Endodermal cell (in vitro differentiated cells): ENCODE measurements at regions not wholly inside any gene's neighbourhood (a gene's known extent, or its start where the extent isn't known, plus 50 kb on each side); places are given as distances from the start of the nearest gene placed in this dataset.

Experiments used
- DNase-seq: peaks from one replicate; pipeline ENCODE4 v3.0.0-alpha.2; 2017
- H3K27ac ChIP-seq: 2 replicates; pipeline ENCODE4 v1.5.1; 2013; ENCODE audit warnings: mild to moderate bottlenecking, low read depth, low read length, moderate library complexity
- H3K27me3 ChIP-seq: 2 replicates; pipeline ENCODE4 v1.6.1; 2013; ENCODE audit warnings: mild to moderate bottlenecking, low read length, moderate library complexity; ENCODE audit not compliant: insufficient read depth, control insufficient read depth, poor library complexity, severe bottlenecking
- H3K36me3 ChIP-seq: 2 replicates; pipeline ENCODE4 v1.7.0; 2013; ENCODE audit warnings: mild to moderate bottlenecking, low read length, moderate library complexity; ENCODE audit not compliant: control insufficient read depth, insufficient read depth
- H3K4me1 ChIP-seq: one replicate; pipeline ENCODE4 v1.7.0; 2013; ENCODE audit warnings: low read length; ENCODE audit not compliant: control insufficient read depth, insufficient read depth
- H3K4me3 ChIP-seq: 2 replicates; pipeline ENCODE4 v1.5.1; 2013; ENCODE audit warnings: mild to moderate bottlenecking, low read length, moderate library complexity
- H3K9ac ChIP-seq: 2 replicates; pipeline ENCODE4 v1.6.1; 2013; ENCODE audit warnings: mild to moderate bottlenecking, low read length, moderate library complexity; ENCODE audit not compliant: poor library complexity, severe bottlenecking; ENCODE audit errors: extremely low read depth
- H3K9me3 ChIP-seq: 2 replicates; pipeline ENCODE4 v1.6.1; 2013; ENCODE audit warnings: mild to moderate bottlenecking, low read length, moderate library complexity; ENCODE audit not compliant: control insufficient read depth
- H3K27ac Mint-ChIP-seq: 2 replicates; pipeline ENCODE4 v1.8.0; 2020; ENCODE audit warnings: mixed read lengths
- H3K27me3 Mint-ChIP-seq: 2 replicates; pipeline ENCODE4 v1.8.0; 2021; ENCODE audit warnings: mild to moderate bottlenecking, mixed read lengths; ENCODE audit not compliant: insufficient read depth
- H3K36me3 Mint-ChIP-seq: 2 replicates; pipeline ENCODE4 v1.8.0; 2020; ENCODE audit warnings: low read depth, mixed read lengths
- H3K4me1 Mint-ChIP-seq: 2 replicates; pipeline ENCODE4 v1.8.0; 2020; ENCODE audit warnings: mixed read lengths
- H3K4me3 Mint-ChIP-seq: 2 replicates; pipeline ENCODE4 v1.8.0; 2020; ENCODE audit warnings: mild to moderate bottlenecking, moderate library complexity, mixed read lengths
- H3K9me3 Mint-ChIP-seq: 2 replicates; pipeline ENCODE4 v1.8.0; 2020; ENCODE audit warnings: mild to moderate bottlenecking, mixed read lengths
- whole genome bisulfite sequencing, 2 experiments: methylation state at CpG; one replicate each; pipeline versions ENCODE4 v1.1.5 to v1.1.7; 2013; ENCODE audit warnings: missing lambda C conversion rate in 2 of 2, mixed read lengths in 1 of 2; ENCODE audit not compliant: insufficient coverage in 1 of 2, insufficient read length in 1 of 2; 5-methylcytosine and 5-hydroxymethylcytosine counted together
- TF ChIP-seq, protein P1 (sequence below): fragments of 200-600 bp; sonication (generic); conservative IDR thresholded peaks from 2 replicates; pipeline ENCODE4 v1.5.0; 2021; ENCODE audit warnings: antibody characterized with exemption, mild to moderate bottlenecking

DNA sequence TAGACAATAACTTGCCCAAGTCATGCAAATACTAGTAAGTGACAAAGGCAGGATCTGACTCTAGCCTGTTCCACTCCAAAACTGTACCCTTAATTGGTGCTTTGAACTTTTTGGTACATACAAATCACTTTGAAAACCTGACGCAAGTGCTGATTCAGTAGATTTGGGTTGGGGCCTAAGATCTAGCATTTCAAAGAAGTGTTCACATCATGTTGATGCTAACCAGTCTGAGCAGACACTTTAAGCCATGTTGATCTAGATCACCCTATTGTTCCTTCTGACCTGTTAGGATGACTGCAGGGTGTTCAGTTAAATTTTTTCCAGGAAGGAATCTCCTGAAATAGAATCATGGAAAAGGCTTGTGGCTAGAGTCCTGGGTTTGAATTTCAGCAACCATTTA lies 57.7 kb upstream of the CPEB4 start:
- Mint-ChIP-seq H3K36me3 (no peaks in the 10 kb centered on the region), H3K27ac (no peak overlapping the region), H3K4me3 (no peak overlapping the region), H3K27me3 (peaks cover 10% of the 10 kb centered on the region), H3K9me3 (peaks cover 8% of the 10 kb centered on the region), H3K4me1 (peaks cover 11% of the 10 kb centered on the region)
- no peak overlapping the region for H3K27ac ChIP-seq
- no peak for DNase-seq
- H3K4me1 ChIP-seq: peaks cover 4% of the 10 kb centered on the region
- TF ChIP-seq, protein P1, sequence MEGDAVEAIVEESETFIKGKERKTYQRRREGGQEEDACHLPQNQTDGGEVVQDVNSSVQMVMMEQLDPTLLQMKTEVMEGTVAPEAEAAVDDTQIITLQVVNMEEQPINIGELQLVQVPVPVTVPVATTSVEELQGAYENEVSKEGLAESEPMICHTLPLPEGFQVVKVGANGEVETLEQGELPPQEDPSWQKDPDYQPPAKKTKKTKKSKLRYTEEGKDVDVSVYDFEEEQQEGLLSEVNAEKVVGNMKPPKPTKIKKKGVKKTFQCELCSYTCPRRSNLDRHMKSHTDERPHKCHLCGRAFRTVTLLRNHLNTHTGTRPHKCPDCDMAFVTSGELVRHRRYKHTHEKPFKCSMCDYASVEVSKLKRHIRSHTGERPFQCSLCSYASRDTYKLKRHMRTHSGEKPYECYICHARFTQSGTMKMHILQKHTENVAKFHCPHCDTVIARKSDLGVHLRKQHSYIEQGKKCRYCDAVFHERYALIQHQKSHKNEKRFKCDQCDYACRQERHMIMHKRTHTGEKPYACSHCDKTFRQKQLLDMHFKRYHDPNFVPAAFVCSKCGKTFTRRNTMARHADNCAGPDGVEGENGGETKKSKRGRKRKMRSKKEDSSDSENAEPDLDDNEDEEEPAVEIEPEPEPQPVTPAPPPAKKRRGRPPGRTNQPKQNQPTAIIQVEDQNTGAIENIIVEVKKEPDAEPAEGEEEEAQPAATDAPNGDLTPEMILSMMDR: no peak
- WGBS, 2 experiments: 100% methylated on average over 1 of the region's 1 CpG
- H3K4me3 ChIP-seq: no peak overlapping the region
- H3K9ac ChIP-seq: no peak overlapping the region
- no peaks in the 10 kb centered on the region for H3K27me3 ChIP-seq
- H3K9me3 ChIP-seq: no peaks in the 10 kb centered on the region
- no peaks in the 10 kb centered on the region for H3K36me3 ChIP-seq

DNA sequence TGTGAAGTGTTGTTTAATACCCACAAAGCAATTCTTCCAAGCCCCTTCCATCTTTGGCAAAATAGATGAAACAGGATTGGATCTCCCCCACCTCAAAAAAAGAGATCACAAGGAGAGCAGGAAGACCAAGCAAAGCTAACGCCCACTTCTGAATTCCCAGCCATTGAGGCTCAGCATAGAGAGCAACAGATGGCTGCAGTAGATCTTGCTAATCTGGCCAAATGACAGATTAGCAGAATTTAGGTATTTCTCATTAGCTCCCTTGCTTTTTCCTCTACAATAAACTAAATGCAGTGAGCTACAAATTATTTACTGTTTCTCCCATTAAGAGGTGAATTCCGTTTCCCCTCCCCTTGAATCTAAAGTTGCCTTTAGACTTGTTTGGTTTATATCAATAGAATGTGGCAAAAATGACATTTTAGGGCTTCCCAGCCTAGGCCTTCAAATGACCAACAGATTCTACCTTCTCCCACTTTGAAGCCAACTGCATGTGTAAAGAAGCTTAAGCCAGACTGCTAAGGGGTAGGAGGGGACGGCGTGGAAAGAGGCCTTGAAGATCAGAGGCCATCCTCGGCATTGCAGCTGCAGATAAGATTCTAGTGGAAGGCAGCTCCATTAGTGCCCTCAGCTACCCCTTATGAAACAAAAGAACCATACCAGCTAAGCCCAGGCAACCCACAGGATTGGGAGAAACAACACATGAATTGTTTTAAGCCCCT lies 56.8 kb upstream of the CPEB4 start:
- 84% methylated on average over 5 of the region's 5 CpGs; no CpG with 5 or more reads in 1 of the 2 experiments for WGBS, 2 experiments
- no peaks in the 10 kb centered on the region for H3K36me3 ChIP-seq
- H3K27ac Mint-ChIP-seq: no peak overlapping the region
- H3K9me3 ChIP-seq: no peaks in the 10 kb centered on the region
- H3K4me3 ChIP-seq: no peak overlapping the region
- H3K4me1 ChIP-seq: peaks cover 4% of the 10 kb centered on the region
- DNase-seq: peak; percentile 63
- H3K4me3 Mint-ChIP-seq: no peak overlapping the region
- no peaks in the 10 kb centered on the region for H3K27me3 ChIP-seq
- peaks cover 10% of the 10 kb centered on the region for H3K27me3 Mint-ChIP-seq
- H3K4me1 Mint-ChIP-seq: peaks cover 15% of the 10 kb centered on the region
- no peaks in the 10 kb centered on the region for H3K36me3 Mint-ChIP-seq
- H3K27ac ChIP-seq: no peak overlapping the region
- TF ChIP-seq, protein P1: peak; percentile 62
- peaks cover 8% of the 10 kb centered on the region for H3K9me3 Mint-ChIP-seq
- no peak overlapping the region for H3K9ac ChIP-seq

DNA sequence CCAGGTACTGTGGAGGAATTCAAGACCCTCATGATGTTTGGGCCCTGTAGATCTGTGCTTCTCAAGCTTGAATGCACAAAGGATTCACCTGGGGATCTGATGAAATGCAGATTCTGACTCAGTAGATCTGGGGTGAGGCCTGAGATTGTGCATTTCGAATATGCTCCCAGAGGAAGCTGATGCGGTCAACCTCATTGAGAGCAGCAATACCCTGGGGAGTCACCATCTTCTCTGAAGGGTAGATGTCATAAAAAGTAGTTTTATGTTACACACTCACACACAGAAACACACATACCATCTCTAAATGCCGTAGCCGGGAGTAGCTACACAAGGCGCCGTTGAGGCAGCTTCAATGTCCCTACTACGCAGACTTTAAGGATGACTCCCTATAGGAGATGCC lies 55.8 kb upstream of the CPEB4 start:
- Histone ChIP-seq H3K9ac (no peak overlapping the region), H3K27me3 (no peaks in the 10 kb centered on the region), H3K4me1 (peaks cover 4% of the 10 kb centered on the region), H3K27ac (no peak overlapping the region), H3K36me3 (no peaks in the 10 kb centered on the region), H3K4me3 (no peak overlapping the region), H3K9me3 (peaks cover 3% of the 10 kb centered on the region)
- no peak for DNase-seq
- Mint-ChIP-seq H3K4me3 (no peak overlapping the region), H3K9me3 (peaks cover 8% of the 10 kb centered on the region), H3K27ac (no peak overlapping the region), H3K4me1 (peaks cover 19% of the 10 kb centered on the region), H3K27me3 (peaks cover 10% of the 10 kb centered on the region), H3K36me3 (no peaks in the 10 kb centered on the region)
- WGBS, 2 experiments: 92 to 100% methylated on average over 4 to 7 of the region's 7 CpGs
- TF ChIP-seq, protein P1: no peak
